ENCODE measurements at regions not wholly inside any gene's neighbourhood (a gene's known extent, or its start where the extent isn't known, plus 50 kb on each side); places are given as distances from the start of the nearest gene placed in this dataset.

DNA sequence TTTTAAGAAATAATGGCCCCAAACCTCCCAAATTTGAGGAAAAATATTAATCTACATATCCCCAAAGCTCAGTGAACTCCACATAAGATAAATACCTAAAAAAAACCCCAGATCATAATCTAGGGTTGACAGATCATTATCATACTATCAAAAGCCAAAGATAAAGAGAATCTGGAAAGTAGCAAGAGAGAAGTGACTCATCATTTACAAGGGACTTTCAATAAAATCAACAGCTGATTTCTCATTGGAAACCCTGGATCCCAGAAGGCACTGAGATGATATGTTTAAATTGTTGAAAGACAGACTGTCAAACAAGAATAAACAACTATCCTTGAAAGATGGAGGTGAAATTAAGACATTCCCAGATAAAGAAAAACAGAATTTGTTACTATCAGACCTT lies 199.3 kb downstream of the KCNRG start:
- TF ChIP-seq, protein P1, sequence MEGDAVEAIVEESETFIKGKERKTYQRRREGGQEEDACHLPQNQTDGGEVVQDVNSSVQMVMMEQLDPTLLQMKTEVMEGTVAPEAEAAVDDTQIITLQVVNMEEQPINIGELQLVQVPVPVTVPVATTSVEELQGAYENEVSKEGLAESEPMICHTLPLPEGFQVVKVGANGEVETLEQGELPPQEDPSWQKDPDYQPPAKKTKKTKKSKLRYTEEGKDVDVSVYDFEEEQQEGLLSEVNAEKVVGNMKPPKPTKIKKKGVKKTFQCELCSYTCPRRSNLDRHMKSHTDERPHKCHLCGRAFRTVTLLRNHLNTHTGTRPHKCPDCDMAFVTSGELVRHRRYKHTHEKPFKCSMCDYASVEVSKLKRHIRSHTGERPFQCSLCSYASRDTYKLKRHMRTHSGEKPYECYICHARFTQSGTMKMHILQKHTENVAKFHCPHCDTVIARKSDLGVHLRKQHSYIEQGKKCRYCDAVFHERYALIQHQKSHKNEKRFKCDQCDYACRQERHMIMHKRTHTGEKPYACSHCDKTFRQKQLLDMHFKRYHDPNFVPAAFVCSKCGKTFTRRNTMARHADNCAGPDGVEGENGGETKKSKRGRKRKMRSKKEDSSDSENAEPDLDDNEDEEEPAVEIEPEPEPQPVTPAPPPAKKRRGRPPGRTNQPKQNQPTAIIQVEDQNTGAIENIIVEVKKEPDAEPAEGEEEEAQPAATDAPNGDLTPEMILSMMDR (IDR thresholded peaks at IDR 0.05): no peak
- TF ChIP-seq POLR2AphosphoS5 (IDR thresholded peaks at IDR 0.05): no peak
- TF ChIP-seq POLR2A (IDR thresholded peaks at IDR 0.05; ENCODE audit: low read depth): no peak

Measured in esophagus muscularis mucosa (tissue), 3 donors.